HCT116 (cell line): ENCODE measurements at regions not wholly inside any gene's neighbourhood (a gene's known extent, or its start where the extent isn't known, plus 50 kb on each side); places are given as distances from the start of the nearest gene placed in this dataset.

Experiments used
- ATAC-seq: fragments of 200-7000 bp; cut with Tn5 transposase; 2 replicates; pipeline ENCODE4 v1.9.1; 2020; ENCODE audit warnings: mild to moderate bottlenecking, moderate library complexity
- BruUV-seq: library from RNA; stranded (reverse); fragments of 400-500 nt; replicated peaks from 2 replicates; lab custom pipeline; 2021; lab: Mats Ljungman, UMichigan
- CTCF ChIA-PET: fragments of 300-600 bp; sonication (Branson Sonifier 250); formaldehyde crosslinking; loops from one replicate; lab custom pipeline; 2021; ENCODE audit warnings: antibody characterized with exemption; lab: Charles Lee
- POLR2A ChIA-PET: fragments of 300-600, 350-600 bp; sonication (Branson Sonifier 250); formaldehyde crosslinking; loops from one replicate; lab custom pipeline; 2021; ENCODE audit warnings: antibody characterized with exemption; lab: Charles Lee
- RAD21 ChIA-PET, 2 experiments: fragments of 300-600 bp; sonication (Branson Sonifier 250); formaldehyde crosslinking; loops; one replicate each; lab custom pipeline; 2023; ENCODE audit warnings: low total read pairs in 2 of 2; ENCODE audit not compliant: uncharacterized antibody in 2 of 2, unreplicated experiment in 2 of 2, low non-redundant PET in 1 of 2; lab: Charles Lee
- DNase-seq: peaks from one replicate; pipeline ENCODE4 v3.0.0-alpha.2; 2010; ENCODE audit warnings: low read depth, low spot score
- H2AFZ ChIP-seq: fragments of 200-600 bp; shearing (Covaris generic), sonication (generic); 2 replicates; pipeline ENCODE4 v1.6.1; 2017; ENCODE audit warnings: low read depth, mixed run types, mixed read lengths, antibody characterized with exemption, low read length; ENCODE audit not compliant: poor library complexity, severe bottlenecking
- H3K27ac ChIP-seq: 2 replicates; pipeline ENCODE4 v1.5.1; 2012; ENCODE audit warnings: low read depth, low read length
- H3K27me3 ChIP-seq: fragments of 200-600 bp; sonication (generic); 2 replicates; pipeline ENCODE4 v1.6.1; 2016; ENCODE audit warnings: mixed run types, low read length, mixed read lengths; ENCODE audit not compliant: insufficient read depth
- H3K36me3 ChIP-seq, 2 experiments: fragments of 200-500 bp in 1 of 2; fragments of 200-600 bp in 1 of 2; sonication (Bioruptor generic) in 1 of 2; sonication (generic) in 1 of 2; 2 replicates each; pipeline versions ENCODE4 v1.5.1 to v1.6.1; 2014 to 2016; ENCODE audit warnings: low read length in 2 of 2, inconsistent platforms in 1 of 2, mixed read lengths in 1 of 2, mixed run types in 1 of 2; ENCODE audit not compliant: insufficient read depth in 2 of 2, control insufficient read depth in 1 of 2
- H3K4me1 ChIP-seq, 2 experiments: fragments of 200-600 bp in 1 of 2; sonication (generic) in 1 of 2; 2 replicates each; pipeline versions ENCODE4 v1.5.1 to v1.6.1; 2012 to 2017; ENCODE audit warnings: low read length in 2 of 2, inconsistent platforms in 1 of 2, mild to moderate bottlenecking in 1 of 2, mixed read lengths in 1 of 2, mixed run types in 1 of 2, moderate library complexity in 1 of 2; ENCODE audit not compliant: insufficient read depth in 2 of 2, control insufficient read depth in 1 of 2
- H3K4me2 ChIP-seq: fragments of 200-600 bp; sonication (generic); 2 replicates; pipeline ENCODE4 v1.6.1; 2017; ENCODE audit warnings: mixed run types, low read length, mixed read lengths
- H3K4me3 ChIP-seq, 2 experiments: fragments of 200-600 bp in 1 of 2; sonication (generic) in 1 of 2; replicated peaks in 1 of 2; 2 replicates each; pipeline ENCODE4 v1.5.1; 2011 to 2016; ENCODE audit warnings: low read length in 2 of 2, control low read depth in 1 of 2, low read depth in 1 of 2, mild to moderate bottlenecking in 1 of 2, mixed read lengths in 1 of 2, mixed run types in 1 of 2
- H3K79me2 ChIP-seq: fragments of 200-600 bp; sonication (generic); 2 replicates; pipeline ENCODE4 v1.6.1; 2017; ENCODE audit warnings: mild to moderate bottlenecking, mixed run types, low read length, moderate library complexity, mixed read lengths; ENCODE audit not compliant: insufficient read depth
- H3K9ac ChIP-seq: fragments of 200-600 bp; sonication (generic); 2 replicates; pipeline ENCODE4 v1.6.1; 2016; ENCODE audit warnings: low read length, mixed read lengths
- H3K9me2 ChIP-seq: fragments of 200-600 bp; sonication (generic), shearing (Covaris generic); 2 replicates; pipeline ENCODE4 v1.6.1; 2017; ENCODE audit warnings: mixed run types, mild to moderate bottlenecking, moderate library complexity; ENCODE audit not compliant: insufficient read depth
- H3K9me3 ChIP-seq, 2 experiments: fragments of 200-500 bp in 1 of 2; fragments of 200-600 bp in 1 of 2; sonication (Bioruptor generic) in 1 of 2; sonication (generic) in 1 of 2; 2 replicates each; pipeline ENCODE4 v1.6.1; 2014 to 2017; ENCODE audit warnings: low read length in 2 of 2, mixed read lengths in 2 of 2, inconsistent platforms in 1 of 2, low read depth in 1 of 2, mild to moderate bottlenecking in 1 of 2, mixed run types in 1 of 2, moderate library complexity in 1 of 2; ENCODE audit not compliant: control insufficient read depth in 1 of 2, insufficient read depth in 1 of 2
- H4K20me1 ChIP-seq: fragments of 200-600 bp; sonication (generic), shearing (Covaris generic); 2 replicates; pipeline ENCODE4 v1.6.1; 2017; ENCODE audit warnings: mixed run types, mild to moderate bottlenecking, moderate library complexity; ENCODE audit not compliant: insufficient read depth
- CBX3 ChIP-seq: IDR thresholded peaks from 2 replicates; pipeline ENCODE4 v1.6.1; 2012; ENCODE audit warnings: low read depth
- CEBPB ChIP-seq: IDR thresholded peaks from 2 replicates; pipeline ENCODE4 v1.6.1; 2012; ENCODE audit warnings: low read depth
- EGR1 ChIP-seq: IDR thresholded peaks from 2 replicates; pipeline ENCODE4 v1.6.1; 2012; ENCODE audit warnings: low read depth
- ELF1 ChIP-seq: IDR thresholded peaks from 2 replicates; pipeline ENCODE4 v1.6.1; 2012; ENCODE audit warnings: low read depth, borderline replicate concordance
- FOSL1 ChIP-seq: IDR thresholded peaks from 2 replicates; pipeline ENCODE4 v1.6.1; 2012; ENCODE audit warnings: low read depth
- JUND ChIP-seq: IDR thresholded peaks from 2 replicates; pipeline ENCODE4 v1.6.1; 2012
- MAX ChIP-seq: IDR thresholded peaks from 2 replicates; pipeline ENCODE4 v1.6.1; 2012
- POLR2A ChIP-seq: IDR thresholded peaks from 2 replicates; pipeline ENCODE4 v1.7.0; 2011; ENCODE audit warnings: borderline replicate concordance; ENCODE audit not compliant: insufficient read depth, insufficient read length; ENCODE audit errors: extremely low read depth
- SIN3A ChIP-seq: IDR thresholded peaks from 2 replicates; pipeline ENCODE4 v1.6.1; 2012; ENCODE audit warnings: low read depth
- SRF ChIP-seq: IDR thresholded peaks from 2 replicates; pipeline ENCODE4 v1.6.1; 2012; ENCODE audit warnings: low read depth
- ZFX ChIP-seq: fragments of 450-650 bp; IDR thresholded peaks from 2 replicates; pipeline ENCODE4 v1.6.1; 2017
- intact Hi-C: fragments of 100-400 bp; cut with micrococcal nuclease; formaldehyde crosslinking; loops from 2 replicates; pipeline ENCODE4 v1.10.0; 2022

- TF ChIP-seq CEBPB (no peak), SIN3A (no peak), SRF (no peak), ZFX (no peak)
Measured at GRCh38 chr4:143082701-143083100, 102.0 kb upstream of the USP38 start (continued).

GRCh38 chr4:143083756-143084472 lies 100.8 kb upstream of the USP38 start:
- Histone ChIP-seq H3K27ac (no peak overlapping the region), H3K9ac (no peak overlapping the region), H3K36me3 (no peaks in the 10 kb centered on the region), H3K9me3 (no peaks in the 10 kb centered on the region)
- CTCF ChIA-PET, result interaction anchor here (1.2 to 3.0 kb wide), 2 partner anchors 99 to 1223 kb away, joined by 3 to 22 read pairs; no protein-coding TSS in a partner anchor
- no TSS peak for BruUV-seq
- TF ChIP-seq EGR1 (no peak), POLR2A (no peak), ZFX (no peak), FOSL1 (no peak), ELF1 (no peak), CBX3 (no peak), MAX (no peak), JUND (no peak)
- TF ChIP-seq, all 23 proteins: peak for 0
- Histone ChIP-seq H3K9me2 (no peaks in the 10 kb centered on the region), H2AFZ (no peak overlapping the region), H3K4me3 (no peak overlapping the region), H3K27me3 (no peaks in the 10 kb centered on the region), H3K79me2 (no peaks in the 10 kb centered on the region), H3K4me1 (no peaks in the 10 kb centered on the region), H4K20me1 (no peaks in the 10 kb centered on the region), H3K4me2 (no peak overlapping the region)
- intact Hi-C loops, result loop anchor here (2.0 to 10.0 kb wide), 3 partner anchors 99 to 1929 kb away; no protein-coding TSS in a partner anchor
- no peak for DNase-seq
- ChIA-PET RAD21 (interaction anchor here in 1 of 2 experiments (1.3 kb wide), 1 partner anchor 99 kb away, joined by 3 read pairs; no protein-coding TSS in a partner anchor), POLR2A (no interaction called here)
- ATAC-seq, result no peak
